Natural killer cell (primary cell): ENCODE measurements at regions not wholly inside any gene's neighbourhood (a gene's known extent, or its start where the extent isn't known, plus 50 kb on each side); places are given as distances from the start of the nearest gene placed in this dataset.

Experiments
- ATAC-seq, 3 donors: fragments of 150-1000 bp in 2 of 3; fragments of 200-7000 bp in 1 of 3; cut with Tn5 transposase; 1 replicate in 1 of 3; 2 replicates in 2 of 3; pipeline ENCODE4 v1.10.0; 2021; ENCODE audit warnings: mild to moderate bottlenecking in 2 of 3, moderate library complexity in 2 of 3
- DNase-seq, 2 donors: peaks; one replicate each; pipeline versions ENCODE4 v3.0.0 to v3.0.0-alpha.2; 2013 to 2021; ENCODE audit warnings: mixed read lengths in 1 of 2
- H3K27ac ChIP-seq: one replicate; pipeline ENCODE4 v1.5.1; 2013; ENCODE audit warnings: mild to moderate bottlenecking, low read length
- H3K27me3 ChIP-seq: one replicate; pipeline ENCODE4 v1.6.1; 2013; ENCODE audit warnings: low read length; ENCODE audit not compliant: control insufficient read depth, insufficient read depth
- H3K36me3 ChIP-seq: one replicate; pipeline ENCODE4 v1.6.1; 2013; ENCODE audit warnings: low read length; ENCODE audit not compliant: control insufficient read depth, insufficient read depth
- H3K4me1 ChIP-seq: one replicate; pipeline ENCODE4 v1.6.1; 2013; ENCODE audit warnings: low read length; ENCODE audit not compliant: control insufficient read depth, insufficient read depth
- H3K4me3 ChIP-seq: one replicate; pipeline ENCODE4 v1.5.1; 2013; ENCODE audit warnings: low read length
- H3K9me3 ChIP-seq: one replicate; pipeline ENCODE4 v1.6.1; 2013; ENCODE audit warnings: low read length; ENCODE audit not compliant: control insufficient read depth, insufficient read depth
- H3K27ac Mint-ChIP-seq, 2 donors: one replicate each; pipeline ENCODE4 v1.8.0; 2022; ENCODE audit warnings: mild to moderate bottlenecking in 2 of 2, mixed read lengths in 2 of 2, moderate library complexity in 1 of 2
- H3K27me3 Mint-ChIP-seq, 2 donors: one replicate each; pipeline ENCODE4 v1.8.0; 2022; ENCODE audit warnings: low read depth in 2 of 2, mixed read lengths in 2 of 2
- H3K36me3 Mint-ChIP-seq: one replicate; pipeline ENCODE4 v1.8.0; 2022; ENCODE audit warnings: mixed read lengths
- H3K4me1 Mint-ChIP-seq, 2 donors: one replicate each; pipeline ENCODE4 v1.8.0; 2022; ENCODE audit warnings: mixed read lengths in 2 of 2
- H3K4me3 Mint-ChIP-seq: one replicate; pipeline ENCODE4 v1.8.0; 2022; ENCODE audit warnings: mild to moderate bottlenecking, moderate library complexity, mixed read lengths
- H3K9me3 Mint-ChIP-seq, 2 donors: one replicate each; pipeline ENCODE4 v1.8.0; 2022; ENCODE audit warnings: mixed read lengths in 2 of 2
- CTCF ChIP-seq: fragments of 200-600 bp; IDR thresholded peaks from one replicate; pipeline ENCODE4 v1.8.0; 2022; ENCODE audit warnings: antibody characterized with exemption
- WGBS: methylation state at CpG from one replicate; pipeline ENCODE4 v1.1.7; 2013; ENCODE audit warnings: missing lambda C conversion rate; ENCODE audit not compliant: insufficient coverage; 5-methylcytosine and 5-hydroxymethylcytosine counted together
- intact Hi-C: fragments of 100-400 bp; cut with micrococcal nuclease; formaldehyde crosslinking; loops from one replicate; pipeline ENCODE4 v1.14.2; 2022

DNA sequence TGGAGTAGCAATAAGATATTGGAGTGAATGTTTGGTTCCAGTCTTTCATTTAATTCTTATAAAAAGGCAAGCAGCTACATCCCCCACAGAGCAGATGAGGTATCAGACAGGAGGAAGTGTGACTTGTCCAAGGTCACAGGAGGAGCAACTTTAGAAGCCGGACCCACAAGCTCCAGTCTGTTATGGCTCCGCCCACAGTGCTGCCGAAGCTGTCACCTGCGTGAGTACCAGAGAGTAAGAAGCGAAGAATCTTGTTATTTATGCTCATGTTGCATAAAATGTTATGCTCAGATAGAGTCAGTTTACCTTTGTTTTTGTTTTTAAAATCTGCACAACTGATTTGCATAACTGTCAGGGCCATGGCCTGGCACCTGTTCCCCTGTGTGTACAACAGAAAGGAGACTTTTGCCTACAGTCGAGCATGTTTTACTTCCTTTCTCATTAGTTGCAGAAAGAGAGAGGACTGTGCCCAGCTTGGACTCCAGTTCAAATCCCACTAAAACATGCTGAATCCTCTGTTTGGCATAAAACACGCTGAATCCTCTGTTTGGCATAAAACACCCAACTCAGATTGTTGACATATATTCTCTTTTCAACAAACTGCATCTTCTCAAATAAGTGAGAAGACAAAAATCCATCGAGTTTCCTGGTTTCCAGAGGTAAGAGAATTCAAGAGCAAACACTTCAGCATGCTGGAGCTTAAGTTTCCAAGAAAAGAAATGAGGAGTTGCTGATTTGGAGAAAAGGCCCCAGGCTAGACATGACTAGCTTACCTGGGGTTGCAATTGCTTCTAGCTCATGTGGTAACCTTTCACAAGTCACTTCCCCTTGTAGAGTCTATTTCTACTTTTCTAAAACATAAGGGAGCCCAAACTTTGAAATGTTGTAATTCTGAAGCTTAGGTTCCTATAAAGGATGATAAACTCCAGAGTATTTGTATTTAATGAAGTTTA lies 409.8 kb upstream of the ZMIZ1 start:
- no peaks in the 10 kb centered on the region for H3K4me1 Mint-ChIP-seq
- WGBS: 68% methylated on average over 8 of the region's 8 CpGs
- TF ChIP-seq CTCF: no peak
- peaks cover 1% of the 10 kb centered on the region for H3K9me3 ChIP-seq
- H3K27me3 Mint-ChIP-seq: peaks cover 18 to 22% of the 10 kb centered on the region in 2 donors
- no peaks in the 10 kb centered on the region for H3K9me3 Mint-ChIP-seq
- H3K36me3 Mint-ChIP-seq: no peaks in the 10 kb centered on the region
- H3K4me3 ChIP-seq: no peak overlapping the region
- no peaks in the 10 kb centered on the region for H3K27me3 ChIP-seq
- no peak overlapping the region for H3K27ac ChIP-seq
- intact Hi-C loops: loop anchor here (5.0 kb wide), 1 partner anchor 447 kb away; no protein-coding TSS in a partner anchor
- H3K27ac Mint-ChIP-seq: no peak overlapping the region
- H3K36me3 ChIP-seq: no peaks in the 10 kb centered on the region
- H3K4me3 Mint-ChIP-seq: no peak overlapping the region
- DNase-seq: no peak
- no peaks in the 10 kb centered on the region for H3K4me1 ChIP-seq
- no peak for ATAC-seq

DNA sequence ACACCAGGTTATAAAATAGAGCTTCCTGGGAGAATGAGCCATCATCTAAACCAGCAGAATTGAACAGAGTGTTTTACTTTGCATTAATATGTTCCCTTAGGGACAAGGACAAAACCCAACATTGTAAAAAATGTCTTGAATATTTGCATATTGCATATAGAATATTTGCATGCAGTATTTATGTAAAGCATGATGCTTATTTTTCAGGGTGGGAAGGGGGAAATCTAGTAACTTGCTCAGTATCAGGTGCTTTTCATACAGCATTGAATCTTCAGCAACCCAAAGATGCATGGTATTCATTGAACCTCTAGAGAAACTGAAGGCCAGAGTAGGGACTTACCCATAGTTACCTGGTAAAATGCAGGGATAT lies 409.2 kb upstream of the ZMIZ1 start:
- Histone ChIP-seq H3K4me1 (no peaks in the 10 kb centered on the region), H3K27ac (no peak overlapping the region), H3K36me3 (no peaks in the 10 kb centered on the region), H3K4me3 (no peak overlapping the region), H3K27me3 (peaks cover 4% of the 10 kb centered on the region), H3K9me3 (peaks cover 4% of the 10 kb centered on the region)
- Mint-ChIP-seq H3K36me3 (peaks cover 2% of the 10 kb centered on the region), H3K9me3 (no peaks in the 10 kb centered on the region), H3K27ac (no peak overlapping the region), H3K4me1 (no peaks in the 10 kb centered on the region), H3K4me3 (no peak overlapping the region), H3K27me3 (peaks cover 14 to 18% of the 10 kb centered on the region in 2 donors)
- ATAC-seq (no peak), DNase-seq (no peak)
- intact Hi-C loops: loop anchor here (5.0 kb wide), 1 partner anchor 447 kb away; no protein-coding TSS in a partner anchor
- no peak for TF ChIP-seq CTCF

DNA sequence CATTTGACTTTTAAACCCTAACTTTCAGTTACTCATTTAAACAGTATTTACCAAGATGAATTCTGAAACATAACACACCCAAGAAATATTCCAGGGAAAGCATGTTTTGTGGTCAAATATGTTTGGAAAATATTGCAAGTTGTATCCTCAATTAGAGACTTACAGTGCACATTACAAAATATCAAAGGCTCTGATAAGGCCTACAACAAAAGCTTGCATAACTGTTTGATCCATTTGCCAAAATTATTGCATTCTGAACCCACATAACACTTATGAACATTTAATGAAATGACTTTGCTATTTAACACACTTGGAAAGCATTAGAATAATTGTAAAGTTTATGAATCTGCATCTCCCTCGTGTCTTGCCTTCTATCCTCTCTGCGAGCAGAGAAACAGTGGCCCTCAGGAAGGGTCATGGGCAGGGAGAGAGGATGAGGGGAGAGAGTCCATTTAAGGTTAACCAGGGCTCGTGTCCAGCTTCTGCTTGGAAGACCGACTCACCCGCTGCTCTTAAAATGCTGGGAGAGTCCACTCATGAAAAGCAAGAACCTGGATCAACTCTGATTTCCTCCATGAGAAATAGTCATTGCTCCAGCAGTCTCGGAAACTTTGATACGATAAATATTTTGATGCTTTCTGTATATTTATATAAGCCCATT lies 408.2 kb upstream of the ZMIZ1 start:
- no peak overlapping the region for H3K4me3 Mint-ChIP-seq
- H3K9me3 ChIP-seq: peaks cover 4% of the 10 kb centered on the region
- H3K4me3 ChIP-seq: no peak overlapping the region
- peaks cover 0 to 3% of the 10 kb centered on the region in 2 donors for H3K9me3 Mint-ChIP-seq
- H3K27ac ChIP-seq: no peak overlapping the region
- peaks cover 4% of the 10 kb centered on the region for H3K27me3 ChIP-seq
- peaks cover 15 to 23% of the 10 kb centered on the region in 2 donors for H3K27me3 Mint-ChIP-seq
- intact Hi-C loops: no loop called here
- no peak overlapping the region for H3K27ac Mint-ChIP-seq
- no peaks in the 10 kb centered on the region for H3K4me1 Mint-ChIP-seq
- peaks cover 7% of the 10 kb centered on the region for H3K36me3 Mint-ChIP-seq
- H3K4me1 ChIP-seq: no peaks in the 10 kb centered on the region
- H3K36me3 ChIP-seq: no peaks in the 10 kb centered on the region
- 96% methylated on average over 7 of the region's 7 CpGs for WGBS
- DNase-seq (no peak), ATAC-seq (no peak)
- no peak for TF ChIP-seq CTCF
